HepG2 (cell line): ENCODE measurements at regions not wholly inside any gene's neighbourhood (a gene's known extent, or its start where the extent isn't known, plus 50 kb on each side); places are given as distances from the start of the nearest gene placed in this dataset.

Source experiments
- ATAC-seq: fragments of 200-7000 bp; cut with Tn5 transposase; 3 replicates; pipeline ENCODE4 v1.9.1; 2020; ENCODE audit warnings: mild to moderate bottlenecking, moderate library complexity
- BruUV-seq: library from RNA; stranded (reverse); fragments of 400-500 nt; replicated peaks from 2 replicates; lab custom pipeline; 2021; lab: Mats Ljungman, UMichigan
- CTCF ChIA-PET: fragments of 300-600 bp; formaldehyde crosslinking; extraction: SDS; loops from one replicate; lab custom pipeline; 2021; ENCODE audit warnings: low total read pairs, inconsistent platforms, low intra/inter-chr PET ratio; lab: Yijun Ruan, JAX
- POLR2A ChIA-PET: fragments of 350-600 bp; sonication (Branson Sonifier 250); formaldehyde crosslinking; loops from one replicate; lab custom pipeline; 2020; ENCODE audit warnings: antibody characterized with exemption, inconsistent platforms; lab: Yijun Ruan, JAX
- DNase-seq: peaks from one replicate; pipeline ENCODE4 v3.0.0-alpha.2; 2015; ENCODE audit warnings: low spot score
- FAIRE-seq: peaks from 3 replicates; lab custom pipeline; 2011; peaks lifted over from hg19 to GRCh38; lab: Jason Lieb, UNC
- H2AFZ ChIP-seq: one replicate; pipeline ENCODE4 v1.6.1; 2011; ENCODE audit warnings: low read length, inconsistent platforms
- H3K27ac ChIP-seq: fragments of 300-600 bp; 3 replicates; pipeline ENCODE4 v1.8.0; 2011; ENCODE audit warnings: mixed run types, mild to moderate bottlenecking, mixed read lengths, low read length, inconsistent platforms; ENCODE audit not compliant: insufficient read depth; ENCODE audit errors: extremely low read length
- H3K27me3 ChIP-seq, 2 experiments: fragments of 200-600 bp in 1 of 2; 2 replicates in 1 of 2; 3 replicates in 1 of 2; pipeline versions ENCODE4 v1.6.0 to v1.8.0; 2011; ENCODE audit warnings: low read length in 2 of 2, mild to moderate bottlenecking in 2 of 2, moderate library complexity in 2 of 2, inconsistent platforms in 1 of 2; ENCODE audit not compliant: insufficient read depth in 2 of 2, control insufficient read depth in 1 of 2
- H3K36me3 ChIP-seq, 2 experiments: fragments of 200-600 bp in 1 of 2; replicated peaks in 1 of 2; 2 replicates in 1 of 2; 3 replicates in 1 of 2; pipeline versions ENCODE4 v1.5.1 to v1.8.0; 2011; ENCODE audit warnings: low read length in 2 of 2, inconsistent platforms in 1 of 2; ENCODE audit not compliant: insufficient read depth in 2 of 2, control insufficient read depth in 1 of 2
- H3K4me1 ChIP-seq: 2 replicates; pipeline ENCODE4 v1.5.1; 2012; ENCODE audit warnings: low read length, inconsistent platforms; ENCODE audit not compliant: insufficient read depth
- H3K4me2 ChIP-seq: 2 replicates; pipeline ENCODE4 v1.6.0; 2011; ENCODE audit warnings: low read depth, low read length, inconsistent platforms
- H3K4me3 ChIP-seq, 3 experiments: fragments of 200-600 bp in 1 of 3; sonication (generic), shearing (Covaris generic) in 1 of 3; replicated peaks in 1 of 3; 2 replicates each; pipeline ENCODE4 v1.5.1; 2011 to 2016; ENCODE audit warnings: low read length in 3 of 3, inconsistent platforms in 2 of 3, low read depth in 2 of 3, mild to moderate bottlenecking in 2 of 3, control low read depth in 1 of 3, mixed read lengths in 1 of 3; ENCODE audit not compliant: insufficient read depth in 1 of 3
- H3K79me2 ChIP-seq: one replicate; pipeline ENCODE4 v1.6.1; 2011; ENCODE audit warnings: low read length, inconsistent platforms; ENCODE audit not compliant: insufficient read depth
- H3K9ac ChIP-seq: 2 replicates; pipeline ENCODE4 v1.6.0; 2011; ENCODE audit warnings: mild to moderate bottlenecking, low read depth, low read length, inconsistent platforms; ENCODE audit not compliant: insufficient read depth
- H3K9me3 ChIP-seq: 2 replicates; pipeline ENCODE4 v1.5.1; 2012; ENCODE audit warnings: mild to moderate bottlenecking, low read length
- H4K20me1 ChIP-seq: 2 replicates; pipeline ENCODE4 v1.6.0; 2011; ENCODE audit warnings: inconsistent platforms, mild to moderate bottlenecking, low read length, moderate library complexity; ENCODE audit not compliant: insufficient read depth
- GTF3A ChIP-seq: sonication (generic); formaldehyde crosslinking; conservative IDR thresholded peaks from 2 replicates; pipeline ENCODE4 v1.4.0; 2020; ENCODE audit warnings: mild to moderate bottlenecking, missing genetic modification reagents
- HOXD1 ChIP-seq: sonication (generic); formaldehyde crosslinking; IDR thresholded peaks from 2 replicates; pipeline ENCODE4 v1.5.0; 2020; ENCODE audit warnings: missing genetic modification reagents
- KLF12 ChIP-seq: sonication (generic); formaldehyde crosslinking; IDR thresholded peaks from 2 replicates; pipeline ENCODE4 v1.4.0; 2020; ENCODE audit warnings: missing genetic modification reagents, borderline replicate concordance
- PRDM10 ChIP-seq: sonication (generic); formaldehyde crosslinking; IDR thresholded peaks from 2 replicates; pipeline ENCODE4 v1.4.0; 2020; ENCODE audit warnings: low read depth, missing genetic modification reagents
- ZMYM3 ChIP-seq: sonication (generic); formaldehyde crosslinking; IDR thresholded peaks from 2 replicates; pipeline ENCODE4 v1.5.1; 2020; ENCODE audit warnings: mild to moderate bottlenecking, missing genetic modification reagents
- ZNF3 ChIP-seq: IDR thresholded peaks from 2 replicates; pipeline ENCODE4 v1.7.0; 2017; ENCODE audit warnings: inconsistent platforms
- ZNF510 ChIP-seq: sonication (generic); formaldehyde crosslinking; IDR thresholded peaks from 2 replicates; pipeline ENCODE4 v1.4.0; 2020; ENCODE audit warnings: low read depth, mild to moderate bottlenecking, missing genetic modification reagents
- ZNF615 ChIP-seq: sonication (generic); formaldehyde crosslinking; IDR thresholded peaks from 2 replicates; pipeline ENCODE4 v1.5.0; 2020; ENCODE audit warnings: mild to moderate bottlenecking, missing genetic modification reagents, borderline replicate concordance
- ZNF749 ChIP-seq: sonication (generic); formaldehyde crosslinking; IDR thresholded peaks from 2 replicates; pipeline ENCODE4 v1.8.0; 2022; ENCODE audit warnings: mild to moderate bottlenecking, missing genetic modification reagents, moderate library complexity, borderline replicate concordance
- in situ Hi-C: cut with HindIII; loops from 2 replicates; pipeline ENCODE4 v1.10.0; 2017; ENCODE audit warnings: low pct_unique_long_range_greater_than_20kb; ENCODE audit not compliant: extremely low pct_ligation_motif_present
- intact Hi-C: fragments of 100-400 bp; cut with micrococcal nuclease; formaldehyde crosslinking; loops from one replicate; pipeline ENCODE4 v1.10.0; 2022; ENCODE audit not compliant: unreplicated experiment

GRCh38 chr6:122555561-122555960 is 54.6 kb upstream of the PKIB start:
- no peak for FAIRE-seq
- TF ChIP-seq ZNF749 (CRISPR knock-in tag) = no peak
- no peak for TF ChIP-seq HOXD1 (CRISPR knock-in tag)
- no peak for TF ChIP-seq ZMYM3 (CRISPR knock-in tag)
- no peak for TF ChIP-seq ZNF615
- no peak for TF ChIP-seq ZNF3
- no peak for TF ChIP-seq GTF3A (CRISPR knock-in tag)
- TF ChIP-seq PRDM10 (CRISPR knock-in tag) = no peak
- no peak for TF ChIP-seq KLF12 (CRISPR knock-in tag)
- no peak for TF ChIP-seq ZNF510
- H3K4me3 ChIP-seq = no peak overlapping the region
- H3K36me3 ChIP-seq = no peaks in the 10 kb centered on the region
- no peak for ATAC-seq
- H3K9ac ChIP-seq = no peak overlapping the region
- no TSS peak for BruUV-seq
- no peaks in the 10 kb centered on the region for H4K20me1 ChIP-seq
- DNase-seq = no peak
- ChIA-PET CTCF (no interaction called here), POLR2A (no interaction called here)
- no peaks in the 10 kb centered on the region for H3K4me1 ChIP-seq
- no peaks in the 10 kb centered on the region for H3K9me3 ChIP-seq
- H3K27ac ChIP-seq = no peak overlapping the region
- no peaks in the 10 kb centered on the region for H3K79me2 ChIP-seq
- intact Hi-C loops (no loop called here), in situ Hi-C loops (no loop called here)
- H3K4me2 ChIP-seq = no peak overlapping the region
- no peaks in the 10 kb centered on the region for H3K27me3 ChIP-seq
- no peak overlapping the region for H2AFZ ChIP-seq
